ENCODE measurements at regions not wholly inside any gene's neighbourhood (a gene's known extent, or its start where the extent isn't known, plus 50 kb on each side); places are given as distances from the start of the nearest gene placed in this dataset.
A peak's percentile ranks its signal among the peaks of the same experiment; 100 is the strongest.

DNA sequence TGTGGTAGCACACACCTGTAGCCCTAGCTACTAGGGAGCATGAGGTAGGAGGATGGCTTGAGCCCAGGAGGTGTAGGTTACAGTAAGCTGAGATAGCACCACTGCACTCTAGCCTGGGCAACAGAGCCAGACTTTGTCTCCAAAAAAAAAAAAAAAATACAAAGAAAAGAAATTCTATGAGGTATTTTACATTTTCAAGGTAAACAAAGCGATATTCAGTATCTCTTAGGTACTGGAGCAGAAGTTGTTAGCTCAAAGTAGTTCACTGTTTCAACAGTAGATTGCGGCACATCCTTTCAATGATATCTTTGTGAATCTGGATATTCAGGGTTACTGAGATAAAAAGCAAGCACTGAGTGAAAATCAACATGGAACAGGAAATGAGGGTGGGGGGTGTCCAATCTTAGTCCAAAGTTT is 318.5 kb downstream of the ZNF621 start:
- intact Hi-C loops (cut with DNase I; ENCODE audit: low total_unique reads), result no loop called here
- Histone ChIP-seq H3K27me3 (no peaks in the 10 kb centered on the region), H3K4me3 (no peak overlapping the region), H3K9me3 (no peaks in the 10 kb centered on the region), H3K4me1 (no peaks in the 10 kb centered on the region), H3K36me3 (no peaks in the 10 kb centered on the region), H3K27ac (no peak overlapping the region)
- no peak for TF ChIP-seq POLR2A (IDR thresholded peaks at IDR 0.05)
- TF ChIP-seq, protein P1, sequence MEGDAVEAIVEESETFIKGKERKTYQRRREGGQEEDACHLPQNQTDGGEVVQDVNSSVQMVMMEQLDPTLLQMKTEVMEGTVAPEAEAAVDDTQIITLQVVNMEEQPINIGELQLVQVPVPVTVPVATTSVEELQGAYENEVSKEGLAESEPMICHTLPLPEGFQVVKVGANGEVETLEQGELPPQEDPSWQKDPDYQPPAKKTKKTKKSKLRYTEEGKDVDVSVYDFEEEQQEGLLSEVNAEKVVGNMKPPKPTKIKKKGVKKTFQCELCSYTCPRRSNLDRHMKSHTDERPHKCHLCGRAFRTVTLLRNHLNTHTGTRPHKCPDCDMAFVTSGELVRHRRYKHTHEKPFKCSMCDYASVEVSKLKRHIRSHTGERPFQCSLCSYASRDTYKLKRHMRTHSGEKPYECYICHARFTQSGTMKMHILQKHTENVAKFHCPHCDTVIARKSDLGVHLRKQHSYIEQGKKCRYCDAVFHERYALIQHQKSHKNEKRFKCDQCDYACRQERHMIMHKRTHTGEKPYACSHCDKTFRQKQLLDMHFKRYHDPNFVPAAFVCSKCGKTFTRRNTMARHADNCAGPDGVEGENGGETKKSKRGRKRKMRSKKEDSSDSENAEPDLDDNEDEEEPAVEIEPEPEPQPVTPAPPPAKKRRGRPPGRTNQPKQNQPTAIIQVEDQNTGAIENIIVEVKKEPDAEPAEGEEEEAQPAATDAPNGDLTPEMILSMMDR (IDR thresholded peaks at IDR 0.05), result no peak
- no peak for TF ChIP-seq POLR2AphosphoS5 (IDR thresholded peaks at IDR 0.05)
- no peak for DNase-seq (ENCODE audit: low spot score in 2 of 2)

- no peak overlapping the region for H3K4me3 ChIP-seq
- TF ChIP-seq, protein P1 (IDR thresholded peaks at IDR 0.05), result no peak
- no peak for TF ChIP-seq POLR2A (IDR thresholded peaks at IDR 0.05)
- no peak for TF ChIP-seq POLR2AphosphoS5 (IDR thresholded peaks at IDR 0.05)
- intact Hi-C loops (cut with DNase I; ENCODE audit: low total_unique reads), result no loop called here
Observed at GRCh38 chr3:40843851-40844548, 319.2 kb downstream of the ZNF621 start.

DNA sequence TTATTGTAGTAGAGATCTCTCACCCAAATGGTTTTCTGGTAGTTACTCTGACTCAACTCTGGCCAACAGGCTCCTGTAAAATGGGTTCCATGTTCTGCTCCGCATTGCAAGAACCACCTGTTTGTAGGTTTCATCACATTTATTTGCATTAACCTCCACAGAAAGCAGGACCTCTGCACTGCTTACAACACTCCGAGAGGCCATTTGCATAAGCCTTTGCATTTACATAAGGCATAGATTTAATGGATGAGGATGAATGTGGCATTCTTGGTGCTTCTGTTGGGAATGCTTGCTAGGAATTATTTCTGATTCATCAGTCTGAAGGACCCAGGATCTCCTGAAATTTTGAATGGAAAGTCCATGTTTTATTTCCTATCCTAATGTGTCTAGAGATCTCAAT is 320.1 kb downstream of the ZNF621 start:
- no peak for DNase-seq (ENCODE audit: low spot score in 2 of 2)
- Histone ChIP-seq H3K36me3 (no peaks in the 10 kb centered on the region), H3K4me1 (no peaks in the 10 kb centered on the region), H3K4me3 (no peak overlapping the region), H3K27me3 (no peaks in the 10 kb centered on the region), H3K9me3 (no peaks in the 10 kb centered on the region), H3K27ac (no peak overlapping the region)
- TF ChIP-seq, protein P1 (IDR thresholded peaks at IDR 0.05), result no peak
- TF ChIP-seq POLR2A (IDR thresholded peaks at IDR 0.05), result no peak
- no peak for TF ChIP-seq POLR2AphosphoS5 (IDR thresholded peaks at IDR 0.05)
- intact Hi-C loops (cut with DNase I; ENCODE audit: low total_unique reads), result no loop called here

More at GRCh38 chr3:40843851-40844548, 319.2 kb downstream of the ZNF621 start:
- Histone ChIP-seq H3K27me3 (no peaks in the 10 kb centered on the region), H3K9me3 (no peaks in the 10 kb centered on the region), H3K27ac (peak overlapping the region; percentile 39 to 46), H3K36me3 (no peaks in the 10 kb centered on the region), H3K4me1 (no peaks in the 10 kb centered on the region)
- DNase-seq (ENCODE audit: low spot score in 2 of 2), result no peak

- H3K9me3 ChIP-seq, result no peaks in the 10 kb centered on the region
- intact Hi-C loops (cut with DNase I; ENCODE audit: low total_unique reads), result no loop called here
- H3K36me3 ChIP-seq, result no peaks in the 10 kb centered on the region
- H3K4me1 ChIP-seq, result no peaks in the 10 kb centered on the region
- no peak for DNase-seq (ENCODE audit: low spot score in 2 of 2)
- TF ChIP-seq, protein P1 (IDR thresholded peaks at IDR 0.05), result no peak
- TF ChIP-seq POLR2AphosphoS5 (IDR thresholded peaks at IDR 0.05) (no peak), POLR2A (IDR thresholded peaks at IDR 0.05) (no peak)
- no peaks in the 10 kb centered on the region for H3K27me3 ChIP-seq
- no peak overlapping the region for H3K4me3 ChIP-seq
- no peak overlapping the region for H3K27ac ChIP-seq
Observed at GRCh38 chr3:40845447-40845846, 320.7 kb downstream of the ZNF621 start.

- Histone ChIP-seq H3K27me3 (no peaks in the 10 kb centered on the region), H3K4me3 (no peak overlapping the region), H3K9me3 (no peaks in the 10 kb centered on the region), H3K27ac (no peak overlapping the region), H3K36me3 (no peaks in the 10 kb centered on the region), H3K4me1 (no peaks in the 10 kb centered on the region)
- DNase-seq (ENCODE audit: low spot score in 2 of 2), result no peak
- intact Hi-C loops (cut with DNase I; ENCODE audit: low total_unique reads), result no loop called here
- TF ChIP-seq POLR2AphosphoS5 (IDR thresholded peaks at IDR 0.05), result no peak
- TF ChIP-seq, protein P1 (IDR thresholded peaks at IDR 0.05), result no peak
- no peak for TF ChIP-seq POLR2A (IDR thresholded peaks at IDR 0.05)
Observed at GRCh38 chr3:40845916-40846315, 321.2 kb downstream of the ZNF621 start.

Measured in breast epithelium (tissue), 4 donors.